ENCODE measurements at regions not wholly inside any gene's neighbourhood (a gene's known extent, or its start where the extent isn't known, plus 50 kb on each side); places are given as distances from the start of the nearest gene placed in this dataset.

GRCh38 chr3:94647131-94647530, 584.3 kb downstream of the NSUN3 start:
- TF ChIP-seq, protein P1, sequence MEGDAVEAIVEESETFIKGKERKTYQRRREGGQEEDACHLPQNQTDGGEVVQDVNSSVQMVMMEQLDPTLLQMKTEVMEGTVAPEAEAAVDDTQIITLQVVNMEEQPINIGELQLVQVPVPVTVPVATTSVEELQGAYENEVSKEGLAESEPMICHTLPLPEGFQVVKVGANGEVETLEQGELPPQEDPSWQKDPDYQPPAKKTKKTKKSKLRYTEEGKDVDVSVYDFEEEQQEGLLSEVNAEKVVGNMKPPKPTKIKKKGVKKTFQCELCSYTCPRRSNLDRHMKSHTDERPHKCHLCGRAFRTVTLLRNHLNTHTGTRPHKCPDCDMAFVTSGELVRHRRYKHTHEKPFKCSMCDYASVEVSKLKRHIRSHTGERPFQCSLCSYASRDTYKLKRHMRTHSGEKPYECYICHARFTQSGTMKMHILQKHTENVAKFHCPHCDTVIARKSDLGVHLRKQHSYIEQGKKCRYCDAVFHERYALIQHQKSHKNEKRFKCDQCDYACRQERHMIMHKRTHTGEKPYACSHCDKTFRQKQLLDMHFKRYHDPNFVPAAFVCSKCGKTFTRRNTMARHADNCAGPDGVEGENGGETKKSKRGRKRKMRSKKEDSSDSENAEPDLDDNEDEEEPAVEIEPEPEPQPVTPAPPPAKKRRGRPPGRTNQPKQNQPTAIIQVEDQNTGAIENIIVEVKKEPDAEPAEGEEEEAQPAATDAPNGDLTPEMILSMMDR (IDR thresholded peaks at IDR 0.05; ENCODE audit: insufficient read depth, low read length, poor library complexity, severe bottlenecking) = no peak
- TF ChIP-seq EZH2phosphoT487 (conservative IDR thresholded peaks at IDR 0.05; ENCODE audit: low read length) = no peak
